ENCODE measurements at regions not wholly inside any gene's neighbourhood (a gene's known extent, or its start where the extent isn't known, plus 50 kb on each side); places are given as distances from the start of the nearest gene placed in this dataset.

DNA sequence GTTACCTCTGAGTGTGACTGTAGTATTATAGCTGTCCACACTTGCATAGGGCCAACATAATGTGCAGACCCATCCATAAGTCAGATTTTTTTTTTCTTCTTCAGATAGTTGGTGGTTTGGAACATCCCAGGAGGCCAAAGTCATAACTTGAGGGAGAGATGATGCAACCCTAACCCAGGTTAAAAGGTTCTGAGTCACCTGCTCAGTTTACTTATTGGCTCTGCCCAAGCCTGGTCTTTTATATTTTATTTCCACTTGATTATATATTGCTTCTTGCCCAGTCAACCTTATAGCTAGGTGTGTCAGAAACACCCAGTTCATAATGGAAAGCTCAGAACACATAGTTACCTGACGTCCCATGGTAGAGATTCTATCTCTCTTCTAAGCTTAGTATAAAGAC is 113.1 kb upstream of the PCSK1 start:
- TF ChIP-seq POLR2A (IDR thresholded peaks at IDR 0.05): no peak
- TF ChIP-seq, protein P1, sequence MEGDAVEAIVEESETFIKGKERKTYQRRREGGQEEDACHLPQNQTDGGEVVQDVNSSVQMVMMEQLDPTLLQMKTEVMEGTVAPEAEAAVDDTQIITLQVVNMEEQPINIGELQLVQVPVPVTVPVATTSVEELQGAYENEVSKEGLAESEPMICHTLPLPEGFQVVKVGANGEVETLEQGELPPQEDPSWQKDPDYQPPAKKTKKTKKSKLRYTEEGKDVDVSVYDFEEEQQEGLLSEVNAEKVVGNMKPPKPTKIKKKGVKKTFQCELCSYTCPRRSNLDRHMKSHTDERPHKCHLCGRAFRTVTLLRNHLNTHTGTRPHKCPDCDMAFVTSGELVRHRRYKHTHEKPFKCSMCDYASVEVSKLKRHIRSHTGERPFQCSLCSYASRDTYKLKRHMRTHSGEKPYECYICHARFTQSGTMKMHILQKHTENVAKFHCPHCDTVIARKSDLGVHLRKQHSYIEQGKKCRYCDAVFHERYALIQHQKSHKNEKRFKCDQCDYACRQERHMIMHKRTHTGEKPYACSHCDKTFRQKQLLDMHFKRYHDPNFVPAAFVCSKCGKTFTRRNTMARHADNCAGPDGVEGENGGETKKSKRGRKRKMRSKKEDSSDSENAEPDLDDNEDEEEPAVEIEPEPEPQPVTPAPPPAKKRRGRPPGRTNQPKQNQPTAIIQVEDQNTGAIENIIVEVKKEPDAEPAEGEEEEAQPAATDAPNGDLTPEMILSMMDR (IDR thresholded peaks at IDR 0.05): no peak

All from suprapubic skin (tissue), 3 donors.